ENCODE measurements at regions not wholly inside any gene's neighbourhood (a gene's known extent, or its start where the extent isn't known, plus 50 kb on each side); places are given as distances from the start of the nearest gene placed in this dataset.

DNA sequence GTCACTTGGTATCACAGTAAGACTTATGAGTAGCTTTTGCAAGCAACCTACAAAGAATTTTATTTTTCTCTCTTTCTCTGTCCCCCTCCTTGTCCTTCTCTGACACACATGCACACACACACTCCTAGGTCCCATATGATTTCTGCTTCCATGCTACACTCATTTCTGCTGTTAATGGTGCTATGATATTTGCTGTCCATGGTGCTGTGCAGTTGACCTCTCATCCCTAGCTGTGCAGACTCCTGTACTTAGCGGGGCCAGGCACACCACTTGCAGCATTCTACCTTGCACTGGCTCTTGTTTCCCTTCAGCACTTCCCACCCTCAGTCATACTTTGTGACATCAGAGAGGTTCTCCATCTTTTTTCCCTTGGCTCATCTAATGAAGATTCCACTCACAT is 158.9 kb upstream of the CNTNAP4 start:
- TF ChIP-seq, protein P1, sequence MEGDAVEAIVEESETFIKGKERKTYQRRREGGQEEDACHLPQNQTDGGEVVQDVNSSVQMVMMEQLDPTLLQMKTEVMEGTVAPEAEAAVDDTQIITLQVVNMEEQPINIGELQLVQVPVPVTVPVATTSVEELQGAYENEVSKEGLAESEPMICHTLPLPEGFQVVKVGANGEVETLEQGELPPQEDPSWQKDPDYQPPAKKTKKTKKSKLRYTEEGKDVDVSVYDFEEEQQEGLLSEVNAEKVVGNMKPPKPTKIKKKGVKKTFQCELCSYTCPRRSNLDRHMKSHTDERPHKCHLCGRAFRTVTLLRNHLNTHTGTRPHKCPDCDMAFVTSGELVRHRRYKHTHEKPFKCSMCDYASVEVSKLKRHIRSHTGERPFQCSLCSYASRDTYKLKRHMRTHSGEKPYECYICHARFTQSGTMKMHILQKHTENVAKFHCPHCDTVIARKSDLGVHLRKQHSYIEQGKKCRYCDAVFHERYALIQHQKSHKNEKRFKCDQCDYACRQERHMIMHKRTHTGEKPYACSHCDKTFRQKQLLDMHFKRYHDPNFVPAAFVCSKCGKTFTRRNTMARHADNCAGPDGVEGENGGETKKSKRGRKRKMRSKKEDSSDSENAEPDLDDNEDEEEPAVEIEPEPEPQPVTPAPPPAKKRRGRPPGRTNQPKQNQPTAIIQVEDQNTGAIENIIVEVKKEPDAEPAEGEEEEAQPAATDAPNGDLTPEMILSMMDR (IDR thresholded peaks at IDR 0.05; ENCODE audit: low read depth, low read length, poor library complexity, severe bottlenecking), result no peak
- no peak for TF ChIP-seq EZH2phosphoT487 (IDR thresholded peaks at IDR 0.05; ENCODE audit: borderline replicate concordance, low read length)
